Mesothelial cell of epicardium (in vitro differentiated cells): ENCODE measurements at regions not wholly inside any gene's neighbourhood (a gene's known extent, or its start where the extent isn't known, plus 50 kb on each side); places are given as distances from the start of the nearest gene placed in this dataset.

Source experiments
- DNase-seq, 2 experiments: peaks; one replicate each; pipeline ENCODE4 v3.0.0; 2021; ENCODE audit warnings: low spot score in 2 of 2; ENCODE audit not compliant: unreplicated experiment in 2 of 2
- H3K27ac Mint-ChIP-seq: 2 replicates; pipeline ENCODE4 v1.8.0; 2021; ENCODE audit warnings: mixed read lengths
- H3K27me3 Mint-ChIP-seq: 2 replicates; pipeline ENCODE4 v1.8.0; 2021; ENCODE audit warnings: low read depth, mixed read lengths
- H3K36me3 Mint-ChIP-seq: 2 replicates; pipeline ENCODE4 v1.8.0; 2021; ENCODE audit warnings: mixed read lengths
- H3K4me1 Mint-ChIP-seq: 2 replicates; pipeline ENCODE4 v1.8.0; 2021; ENCODE audit warnings: mixed read lengths
- H3K4me3 Mint-ChIP-seq: 2 replicates; pipeline ENCODE4 v1.8.0; 2021; ENCODE audit warnings: mild to moderate bottlenecking, moderate library complexity, mixed read lengths
- H3K9me3 Mint-ChIP-seq: 2 replicates; pipeline ENCODE4 v1.8.0; 2021; ENCODE audit warnings: mixed read lengths
- TF ChIP-seq, protein P1 (sequence below): fragments of 200-600 bp; sonication (generic); IDR thresholded peaks from one replicate; pipeline ENCODE4 v1.5.0; 2021; ENCODE audit warnings: antibody characterized with exemption; ENCODE audit not compliant: unreplicated experiment

DNA sequence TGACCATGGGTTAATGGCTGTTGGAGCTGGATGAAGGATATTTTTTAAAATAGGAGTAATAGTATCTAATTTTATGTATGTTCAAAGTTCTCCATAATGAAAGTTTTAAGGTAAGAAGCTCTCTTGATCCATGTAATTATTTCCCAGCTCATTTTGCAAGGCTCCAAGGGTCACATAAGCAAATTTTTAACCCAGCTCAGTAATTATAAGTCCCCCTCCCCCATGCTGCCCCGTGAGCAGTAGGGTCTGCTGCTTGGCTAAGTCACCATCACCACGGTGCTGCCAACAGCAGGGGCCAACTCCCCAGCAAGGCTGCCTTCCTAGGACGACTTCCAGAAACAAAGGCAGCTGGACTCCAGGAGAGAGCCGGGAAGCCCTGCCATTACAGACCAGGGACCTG, 340.0 kb downstream of the FBXW7 start:
- Mint-ChIP-seq H3K36me3 (no peaks in the 10 kb centered on the region), H3K4me1 (peaks cover 12% of the 10 kb centered on the region), H3K9me3 (peaks cover 13% of the 10 kb centered on the region), H3K27me3 (no peaks in the 10 kb centered on the region), H3K27ac (no peak overlapping the region), H3K4me3 (no peak overlapping the region)
- no peak for DNase-seq
- TF ChIP-seq, protein P1, sequence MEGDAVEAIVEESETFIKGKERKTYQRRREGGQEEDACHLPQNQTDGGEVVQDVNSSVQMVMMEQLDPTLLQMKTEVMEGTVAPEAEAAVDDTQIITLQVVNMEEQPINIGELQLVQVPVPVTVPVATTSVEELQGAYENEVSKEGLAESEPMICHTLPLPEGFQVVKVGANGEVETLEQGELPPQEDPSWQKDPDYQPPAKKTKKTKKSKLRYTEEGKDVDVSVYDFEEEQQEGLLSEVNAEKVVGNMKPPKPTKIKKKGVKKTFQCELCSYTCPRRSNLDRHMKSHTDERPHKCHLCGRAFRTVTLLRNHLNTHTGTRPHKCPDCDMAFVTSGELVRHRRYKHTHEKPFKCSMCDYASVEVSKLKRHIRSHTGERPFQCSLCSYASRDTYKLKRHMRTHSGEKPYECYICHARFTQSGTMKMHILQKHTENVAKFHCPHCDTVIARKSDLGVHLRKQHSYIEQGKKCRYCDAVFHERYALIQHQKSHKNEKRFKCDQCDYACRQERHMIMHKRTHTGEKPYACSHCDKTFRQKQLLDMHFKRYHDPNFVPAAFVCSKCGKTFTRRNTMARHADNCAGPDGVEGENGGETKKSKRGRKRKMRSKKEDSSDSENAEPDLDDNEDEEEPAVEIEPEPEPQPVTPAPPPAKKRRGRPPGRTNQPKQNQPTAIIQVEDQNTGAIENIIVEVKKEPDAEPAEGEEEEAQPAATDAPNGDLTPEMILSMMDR = no peak

DNA sequence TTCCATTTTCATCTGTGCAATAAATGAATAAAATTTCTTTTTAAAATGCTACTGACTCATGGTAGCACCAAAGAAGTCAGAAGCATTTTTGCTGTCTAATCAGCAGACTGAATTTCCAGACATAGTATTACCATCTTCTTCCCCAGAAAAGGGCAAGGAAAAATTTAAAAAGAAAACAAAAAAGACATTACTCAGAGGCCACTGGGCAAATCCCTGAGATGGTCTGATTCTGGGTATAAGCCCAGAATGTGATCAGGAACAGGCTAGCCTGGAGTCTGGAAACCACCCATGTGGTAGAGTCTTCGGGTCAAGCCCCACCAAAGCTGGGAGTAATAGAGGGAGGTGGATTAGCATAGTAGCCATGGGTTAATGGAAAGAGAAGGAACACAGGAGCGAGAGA, 342.8 kb downstream of the FBXW7 start:
- Mint-ChIP-seq H3K9me3 (peaks cover 13% of the 10 kb centered on the region), H3K4me1 (peaks cover 14% of the 10 kb centered on the region), H3K27me3 (no peaks in the 10 kb centered on the region), H3K4me3 (no peak overlapping the region), H3K36me3 (no peaks in the 10 kb centered on the region), H3K27ac (no peak overlapping the region)
- TF ChIP-seq, protein P1 = no peak
- no peak for DNase-seq

DNA sequence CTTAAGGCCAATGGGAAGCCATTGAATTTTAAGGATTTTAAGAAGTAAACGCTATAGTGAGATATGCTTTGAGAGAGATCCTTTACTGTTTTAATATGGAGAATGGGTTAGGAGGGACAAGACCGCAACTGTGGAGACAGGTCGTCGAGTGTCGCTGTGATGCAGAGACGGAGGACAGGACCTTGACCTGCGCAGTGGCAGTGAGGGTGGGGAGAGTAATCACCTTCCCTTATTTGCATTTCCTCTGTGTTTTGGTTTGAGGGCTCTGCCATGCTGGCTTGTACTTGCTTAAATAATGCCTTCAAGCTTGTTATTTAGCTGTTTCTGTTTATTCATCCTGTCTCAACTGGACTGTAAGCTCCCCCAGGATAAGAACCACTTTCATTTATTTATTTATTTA, 345.0 kb downstream of the FBXW7 start:
- TF ChIP-seq, protein P1 = no peak

DNA sequence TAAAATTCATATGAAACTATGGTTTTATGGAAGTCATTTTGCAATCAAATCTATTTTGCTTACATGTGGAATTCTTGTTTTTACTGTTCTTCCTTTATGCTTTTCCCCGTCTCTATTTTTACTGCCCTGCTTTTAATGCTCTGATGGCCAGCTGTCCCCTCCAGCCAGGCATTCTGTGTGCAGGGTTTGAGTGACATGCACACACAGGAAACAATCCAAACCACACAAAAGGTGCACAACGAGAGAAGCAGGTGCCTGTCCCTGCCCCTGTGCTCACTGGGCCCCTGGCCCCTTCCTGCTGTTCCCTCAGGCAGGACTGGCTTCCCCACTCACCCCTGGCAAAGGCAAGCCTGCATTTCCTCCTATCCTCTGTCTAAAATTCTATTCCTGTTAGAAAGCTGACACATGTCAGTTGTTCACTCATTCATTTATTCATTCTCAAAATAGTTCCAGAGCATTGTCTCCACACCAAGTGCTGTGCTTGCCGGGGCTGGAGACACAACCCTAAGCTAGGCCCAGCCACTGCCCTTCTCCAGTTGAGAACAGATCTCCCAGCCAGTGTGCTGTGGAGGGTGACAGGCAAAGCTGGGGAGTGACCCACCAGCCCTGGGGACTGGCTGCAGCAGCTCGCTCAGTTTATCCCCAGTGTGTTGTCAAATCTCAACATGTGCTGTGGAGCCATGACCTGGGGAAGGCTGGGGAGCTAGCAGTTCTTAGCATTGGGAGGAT, 346.3 kb downstream of the FBXW7 start:
- no peak overlapping the region for H3K4me3 Mint-ChIP-seq
- H3K27ac Mint-ChIP-seq = no peak overlapping the region
- H3K4me1 Mint-ChIP-seq = peaks cover 14% of the 10 kb centered on the region
- DNase-seq = no peak
- H3K27me3 Mint-ChIP-seq = no peaks in the 10 kb centered on the region
- TF ChIP-seq, protein P1 = no peak
- no peaks in the 10 kb centered on the region for H3K36me3 Mint-ChIP-seq
- H3K9me3 Mint-ChIP-seq = peaks cover 8% of the 10 kb centered on the region

More for the DNA sequence above, 345.0 kb downstream of the FBXW7 start:
- Mint-ChIP-seq H3K9me3 (peaks cover 13% of the 10 kb centered on the region), H3K36me3 (no peaks in the 10 kb centered on the region), H3K4me3 (no peak overlapping the region), H3K4me1 (peaks cover 14% of the 10 kb centered on the region), H3K27ac (no peak overlapping the region), H3K27me3 (no peaks in the 10 kb centered on the region)
- no peak for DNase-seq

DNA sequence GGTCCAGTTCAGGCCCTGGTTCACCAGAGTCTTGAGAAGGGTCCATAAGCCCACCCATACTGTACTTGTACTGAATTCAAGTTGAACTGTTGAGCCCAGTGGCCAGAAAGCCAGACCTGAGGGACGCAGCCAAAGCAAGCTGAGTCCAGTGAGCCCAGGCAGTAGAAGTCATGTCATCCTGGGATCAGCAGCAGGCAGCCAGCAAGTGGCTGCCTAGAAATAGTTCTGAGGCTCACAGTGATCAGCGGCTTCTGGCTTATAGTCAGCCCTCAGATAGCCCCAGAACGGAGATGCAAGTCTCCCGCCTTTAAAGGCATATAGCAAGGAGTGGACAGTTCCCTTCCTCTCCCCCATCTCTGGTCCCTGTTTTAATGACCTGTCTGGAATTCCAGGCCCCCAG, 347.1 kb downstream of the FBXW7 start:
- H3K4me3 Mint-ChIP-seq = no peak overlapping the region
- DNase-seq = no peak

More for the DNA sequence above, 347.1 kb downstream of the FBXW7 start:
- Mint-ChIP-seq H3K36me3 (no peaks in the 10 kb centered on the region), H3K4me1 (peaks cover 14% of the 10 kb centered on the region), H3K27me3 (no peaks in the 10 kb centered on the region), H3K27ac (no peak overlapping the region), H3K9me3 (peaks cover 11% of the 10 kb centered on the region)
- TF ChIP-seq, protein P1 = no peak
